HG02884 (cell line): ENCODE measurements at regions not wholly inside any gene's neighbourhood (a gene's known extent, or its start where the extent isn't known, plus 50 kb on each side); places are given as distances from the start of the nearest gene placed in this dataset.
A peak's percentile ranks its signal among the peaks of the same experiment; 100 is the strongest.
"Not testable (repeated sequence)": the region's sequence is repeated elsewhere in the genome, so short reads cannot be mapped to it uniquely, and the experiment has no call there.

Source experiments
- ATAC-seq: cut with Tn5 transposase; IDR thresholded peaks from one replicate; pipeline ENCODE4 v1.9.1; 2021; ENCODE audit warnings: mild to moderate bottlenecking, moderate library complexity; ENCODE audit not compliant: unreplicated experiment

DNA sequence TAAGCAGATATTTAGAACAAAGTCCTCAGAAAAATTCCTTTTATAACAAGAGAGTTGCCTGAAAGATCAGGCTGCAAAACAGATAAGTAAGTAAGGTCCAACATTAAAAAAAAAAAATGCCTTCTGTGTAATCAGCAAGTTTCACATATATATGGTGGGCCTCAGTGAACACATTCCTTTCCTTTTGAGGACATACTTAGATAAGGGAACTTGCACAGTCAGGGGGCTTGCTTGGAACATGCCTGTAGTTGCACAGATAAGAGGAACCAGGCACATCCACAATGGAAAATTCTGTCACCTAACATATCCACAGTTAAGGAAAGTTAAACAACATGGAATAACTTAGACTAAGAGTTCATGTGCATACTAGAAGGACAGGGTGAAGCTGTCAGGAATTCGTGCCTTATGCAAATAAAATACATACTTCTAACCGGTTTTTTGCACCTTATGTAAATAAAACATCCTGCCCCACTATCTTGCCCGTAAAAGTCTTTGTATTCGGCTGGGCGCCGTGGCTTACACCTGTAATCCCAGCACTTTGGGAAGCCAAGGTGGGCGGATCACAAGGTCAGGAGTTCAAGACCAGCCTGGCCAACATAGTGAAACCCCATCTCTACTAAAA, 257.3 kb downstream of the ZNF33B start:
- no peak for ATAC-seq

DNA sequence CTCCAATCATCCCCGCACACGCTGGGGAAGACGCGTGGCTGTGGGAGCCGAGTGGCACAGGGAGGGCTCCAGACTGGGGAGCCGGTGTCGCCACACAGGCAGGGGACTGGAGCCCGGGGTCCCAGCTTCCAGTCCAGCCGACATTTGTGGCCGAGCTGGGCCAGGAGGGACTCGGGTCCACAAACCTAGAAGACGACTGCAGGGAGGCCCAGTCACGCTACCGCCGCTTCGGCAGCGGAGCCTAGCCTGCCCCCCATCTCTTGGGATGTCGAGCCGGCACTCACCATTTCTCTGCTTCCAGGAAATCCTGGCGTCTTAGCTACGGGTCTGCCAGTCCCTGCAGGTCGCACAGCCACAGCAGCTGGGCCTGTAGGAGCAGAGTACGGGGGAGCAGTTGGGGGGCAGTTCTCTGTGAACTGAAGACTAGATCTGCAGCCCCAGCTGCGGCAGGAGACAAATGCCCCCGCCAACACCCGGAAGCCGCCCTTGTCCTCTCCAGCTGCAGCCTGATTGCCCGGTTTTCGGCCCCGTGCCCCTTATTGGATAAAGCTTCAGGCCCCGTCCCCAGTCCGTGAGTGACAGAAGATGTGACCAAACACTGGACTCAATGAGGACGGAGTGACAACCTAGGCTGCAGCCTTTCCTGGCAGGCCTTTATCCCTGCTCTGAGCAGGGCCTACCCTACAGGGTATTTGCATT, 270.7 kb downstream of the ZNF33B start:
- ATAC-seq, result peak; percentile 94

DNA sequence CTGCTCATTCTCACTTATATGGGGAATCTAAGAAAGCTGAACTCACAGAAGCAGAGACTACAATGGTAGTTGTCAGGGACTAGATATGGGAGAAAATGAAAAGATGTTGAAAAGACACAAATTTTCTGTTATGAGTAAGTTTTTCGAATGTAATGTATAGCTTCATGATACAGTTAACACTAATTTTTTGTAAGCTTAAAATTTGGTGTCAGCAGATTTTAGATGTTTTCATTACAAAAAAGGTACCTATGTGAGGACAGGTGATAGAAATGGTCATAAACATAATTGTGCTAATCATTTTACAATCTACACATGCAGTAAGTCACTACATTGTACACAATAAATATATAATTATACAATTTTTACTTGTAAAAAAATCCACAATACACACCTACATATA, 286.6 kb downstream of the ZNF33B start:
- ATAC-seq, result no peak

DNA sequence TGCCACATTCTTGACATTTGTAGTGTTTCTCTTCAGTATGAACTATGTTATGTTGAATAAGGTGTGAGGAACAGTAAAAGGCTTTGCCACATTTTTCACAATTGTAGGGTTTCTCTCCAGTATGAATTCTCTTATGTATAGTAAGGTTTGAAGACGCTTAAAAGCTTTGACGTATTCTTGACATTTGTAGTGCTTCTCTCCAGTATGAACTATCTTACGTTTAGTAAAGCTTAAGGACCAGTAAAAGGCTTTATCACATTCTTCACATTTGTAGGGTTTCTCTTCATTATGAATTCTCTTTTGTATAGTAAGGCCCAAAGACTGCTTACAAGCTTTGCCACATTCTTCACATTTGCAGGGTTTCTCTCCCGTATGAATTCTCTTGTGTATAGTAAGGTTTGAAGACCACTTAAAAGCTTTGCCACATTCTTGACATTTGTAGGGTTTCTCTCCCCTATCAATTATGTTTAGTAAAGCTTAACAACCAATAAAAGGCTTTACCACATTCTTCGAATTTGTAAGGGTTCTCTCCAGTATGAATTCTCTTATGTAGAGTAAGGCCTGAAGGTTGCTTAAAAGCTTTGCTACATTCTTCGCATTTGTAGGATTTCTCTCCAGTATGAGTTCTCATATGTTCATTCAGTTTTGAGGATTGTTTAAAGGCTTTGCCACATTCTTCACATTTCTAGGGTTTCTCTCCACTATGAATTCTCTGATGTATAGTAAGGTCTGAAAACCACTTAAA, 301.6 kb downstream of the ZNF33B start:
- ATAC-seq, result not testable (repeated sequence)

DNA sequence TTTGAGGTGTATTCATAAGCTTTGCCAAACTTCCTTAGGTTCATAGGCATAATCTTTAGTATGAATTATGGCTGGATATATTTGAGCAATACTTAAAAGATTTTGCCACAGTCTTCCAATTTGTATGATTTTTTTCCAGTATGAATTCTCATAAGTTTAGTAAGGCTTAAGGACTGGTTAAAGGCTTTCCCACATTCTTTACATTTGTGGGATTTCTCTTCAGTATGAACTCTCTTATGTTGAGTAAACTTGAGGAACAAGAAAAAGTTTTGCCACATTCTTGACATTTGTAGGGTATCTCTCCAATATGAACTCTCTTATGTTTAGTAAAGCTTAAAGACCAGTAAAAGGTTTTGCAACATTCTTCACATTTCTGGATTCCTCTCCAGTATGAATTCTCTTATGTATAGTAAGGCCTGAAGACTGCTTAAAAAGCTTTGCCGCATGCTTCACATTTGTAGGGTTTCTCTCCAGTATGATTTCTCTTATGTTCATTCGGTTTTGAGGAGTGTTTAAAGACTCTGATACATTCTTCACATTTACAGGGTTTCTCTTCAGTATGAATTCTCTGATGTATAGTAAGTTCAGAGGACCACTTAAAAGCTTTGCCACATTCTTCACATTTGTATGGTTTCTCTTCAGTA, 302.6 kb downstream of the ZNF33B start:
- ATAC-seq, result not testable (repeated sequence)

DNA sequence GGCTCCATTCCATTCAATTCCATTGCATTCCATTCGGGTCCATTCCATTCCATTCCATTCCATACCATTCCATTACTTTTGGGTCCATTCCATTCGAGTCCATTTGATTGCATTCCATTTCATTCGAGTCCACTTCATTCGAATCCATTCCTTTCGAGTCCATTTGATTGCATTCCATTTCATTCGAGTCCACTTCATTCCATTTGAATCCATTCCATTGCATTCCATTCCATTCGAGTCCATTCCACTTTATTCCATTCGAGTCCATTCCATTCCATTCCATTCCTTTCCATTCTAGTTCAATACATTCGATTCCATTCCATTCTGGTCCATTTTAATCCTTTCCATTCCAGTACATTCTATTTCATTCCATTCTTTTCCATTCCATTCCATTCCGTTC, 334.0 kb downstream of the ZNF33B start:
- no peak for ATAC-seq

DNA sequence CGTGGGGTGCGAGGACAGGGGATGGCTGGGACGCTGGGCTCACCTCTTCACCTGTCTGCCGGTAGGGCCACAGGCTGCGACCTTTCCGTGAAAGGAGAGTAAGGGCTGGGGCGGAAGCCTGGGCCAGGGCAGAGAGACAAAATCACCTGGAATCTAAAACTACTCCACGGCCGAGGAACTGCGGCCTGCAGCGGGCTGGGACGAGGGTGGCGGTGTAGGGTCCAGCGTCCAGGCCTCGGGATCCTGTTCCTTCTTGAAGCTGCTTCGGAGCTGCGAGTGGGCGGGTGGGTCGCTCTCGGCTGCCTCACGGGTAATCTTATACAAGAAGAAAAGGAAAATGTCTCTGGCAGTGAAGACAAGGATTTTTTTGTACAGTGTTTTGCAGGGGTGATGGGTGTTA, 356.5 kb downstream of the ZNF33B start:
- not testable (repeated sequence) for ATAC-seq

DNA sequence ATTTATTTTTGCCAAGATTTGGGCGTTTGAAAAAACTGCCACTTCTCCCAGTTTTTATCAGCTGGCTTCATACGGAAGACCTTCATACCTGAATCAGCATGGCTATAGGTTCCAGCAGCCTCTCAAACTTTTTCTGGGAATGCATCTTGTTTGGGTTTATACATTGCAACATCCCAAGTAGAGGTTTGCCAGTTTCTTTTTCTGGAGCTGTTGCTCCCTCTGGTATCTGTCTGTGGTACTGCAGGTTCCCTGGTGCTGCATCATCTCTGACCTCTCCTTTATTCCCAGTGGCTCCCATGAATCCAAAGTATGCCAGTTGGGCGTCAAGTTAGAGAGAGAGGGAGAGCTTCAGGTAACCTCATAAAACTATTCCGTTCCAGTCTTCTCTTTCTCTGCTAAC, 368.6 kb downstream of the ZNF33B start:
- not testable (repeated sequence) for ATAC-seq

DNA sequence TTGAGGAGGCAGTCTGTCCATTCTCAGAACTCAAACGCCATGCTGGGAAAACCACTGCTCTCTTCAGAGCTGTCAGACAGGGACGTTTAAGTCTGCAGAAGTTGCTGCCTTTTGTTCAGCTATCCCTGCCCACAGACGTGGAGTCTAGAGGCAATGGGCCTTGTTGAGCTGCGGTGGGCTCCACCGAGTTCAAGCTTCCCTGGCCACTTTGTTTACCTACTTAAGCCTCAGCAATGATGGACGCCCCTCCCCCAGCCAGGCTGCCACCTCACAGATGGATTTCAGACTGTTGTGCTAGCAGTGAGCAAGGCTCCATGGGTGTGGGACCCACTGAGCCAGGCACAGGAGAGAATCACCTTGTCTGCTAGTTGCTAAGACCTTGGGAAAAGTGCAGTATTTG, 375.1 kb downstream of the ZNF33B start:
- not testable (repeated sequence) for ATAC-seq

DNA sequence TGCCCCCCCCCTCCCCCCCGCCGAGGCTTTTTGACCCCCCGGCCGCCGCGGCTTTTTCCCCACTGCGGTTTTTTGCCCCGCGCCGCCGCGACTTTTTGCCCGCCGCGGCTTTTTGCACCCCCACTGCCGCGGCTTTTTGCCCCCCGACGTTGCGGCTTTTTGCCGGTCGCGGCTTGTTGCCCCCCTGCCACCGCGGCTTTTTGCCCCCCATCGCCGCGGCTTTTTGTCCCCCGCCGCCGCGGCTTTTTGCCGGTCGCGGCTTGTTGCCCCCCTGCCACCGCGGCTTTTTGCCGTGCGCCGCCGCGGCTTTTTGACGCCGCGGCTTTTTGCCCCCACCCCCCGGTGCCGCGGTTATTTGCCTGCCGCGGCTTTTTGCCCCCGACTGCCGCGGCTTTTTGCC, 395.4 kb downstream of the ZNF33B start:
- ATAC-seq, result not testable (repeated sequence)

DNA sequence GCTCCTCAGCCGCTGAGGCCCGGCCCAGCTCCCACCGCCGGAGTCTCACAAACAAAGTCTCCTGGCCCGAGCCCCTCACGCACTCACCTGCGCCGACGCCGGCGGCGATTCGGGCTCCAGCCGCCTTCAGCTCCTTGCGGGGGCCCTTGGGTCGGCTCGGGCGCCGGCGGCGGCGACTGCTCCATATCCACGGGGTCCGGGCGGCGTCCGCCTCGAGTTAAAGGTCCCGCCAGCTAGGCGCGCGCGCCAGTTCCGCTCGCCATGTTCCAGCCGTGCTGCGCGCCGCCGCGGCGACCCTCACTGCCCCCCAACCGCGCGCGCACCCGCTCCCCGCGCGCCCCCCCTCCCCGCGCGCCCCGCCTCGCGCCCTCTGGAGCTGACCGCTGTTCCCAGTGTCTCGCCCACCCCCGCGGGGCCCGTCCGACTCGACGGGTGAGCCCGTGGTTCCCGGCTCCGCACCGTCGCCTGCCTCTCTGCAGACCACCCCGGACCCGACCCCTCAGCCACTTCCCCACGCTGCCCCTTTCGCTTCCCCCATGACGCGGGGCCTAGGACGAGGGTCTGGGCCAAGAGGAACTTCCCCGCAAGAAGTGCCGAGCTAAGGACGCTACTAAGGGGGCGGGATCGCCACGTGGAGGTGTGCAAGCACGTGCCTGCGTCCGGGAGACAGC, 396.1 kb downstream of the ZNF33B start:
- ATAC-seq, result no peak

DNA sequence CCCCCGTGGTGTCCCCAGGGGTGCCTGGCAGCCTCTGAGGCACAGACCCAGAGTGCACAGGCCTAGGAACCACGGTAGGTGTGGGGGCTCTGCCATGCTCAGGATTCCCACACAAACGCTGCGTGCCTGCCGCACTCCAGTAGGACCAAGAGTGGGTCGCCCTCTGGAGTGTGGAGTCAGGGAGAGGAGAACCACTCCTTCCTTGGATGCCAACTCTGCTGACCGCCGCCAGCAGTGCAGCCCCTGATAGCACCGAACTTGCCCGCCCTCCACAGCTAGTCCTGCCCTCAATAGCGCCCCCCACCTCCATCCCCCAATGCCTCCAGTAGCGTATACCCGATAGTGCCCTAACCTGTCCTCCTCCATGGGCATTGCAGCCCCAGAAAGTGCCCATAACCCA, 402.0 kb downstream of the ZNF33B start:
- not testable (repeated sequence) for ATAC-seq

DNA sequence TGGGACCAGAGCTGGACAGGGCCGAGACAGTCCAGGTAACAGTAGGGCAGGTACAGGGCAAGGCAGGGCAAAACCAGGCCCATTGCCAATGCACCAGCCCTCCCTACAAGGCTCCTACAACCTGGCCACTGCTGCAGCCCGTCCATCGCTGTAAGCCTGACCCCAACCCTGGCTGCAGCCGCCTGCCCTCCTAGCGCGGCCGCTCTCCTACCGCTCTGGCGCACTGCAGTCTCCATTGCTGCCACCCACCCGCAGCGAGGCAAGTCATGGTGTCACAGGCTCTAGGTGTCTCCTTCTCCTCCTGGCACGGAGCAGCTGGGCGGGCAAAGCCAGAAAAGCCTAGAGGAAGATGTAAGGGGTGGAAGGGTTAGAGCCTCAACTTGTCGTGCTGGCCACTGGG, 402.6 kb downstream of the ZNF33B start:
- ATAC-seq, result not testable (repeated sequence)

DNA sequence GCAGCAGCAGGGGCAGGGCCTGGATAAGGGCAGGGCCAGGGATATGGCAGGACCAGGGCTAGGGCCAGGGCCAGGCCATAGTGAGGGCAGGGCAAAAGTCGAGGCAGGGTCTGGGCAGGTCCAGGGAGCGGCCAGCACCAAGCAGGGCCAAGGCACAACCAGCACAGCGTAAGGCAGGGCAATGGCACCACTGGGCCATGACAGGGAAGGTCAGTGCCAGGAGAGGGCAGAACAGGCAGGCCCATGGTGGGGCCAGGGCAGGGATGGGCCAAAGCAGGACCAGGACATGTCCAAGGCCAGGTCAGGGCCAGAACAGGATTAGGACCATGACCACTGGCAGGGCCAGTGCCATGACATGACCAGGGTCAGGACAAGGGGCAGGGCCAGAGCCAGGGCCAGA, 403.1 kb downstream of the ZNF33B start:
- ATAC-seq, result not testable (repeated sequence)

DNA sequence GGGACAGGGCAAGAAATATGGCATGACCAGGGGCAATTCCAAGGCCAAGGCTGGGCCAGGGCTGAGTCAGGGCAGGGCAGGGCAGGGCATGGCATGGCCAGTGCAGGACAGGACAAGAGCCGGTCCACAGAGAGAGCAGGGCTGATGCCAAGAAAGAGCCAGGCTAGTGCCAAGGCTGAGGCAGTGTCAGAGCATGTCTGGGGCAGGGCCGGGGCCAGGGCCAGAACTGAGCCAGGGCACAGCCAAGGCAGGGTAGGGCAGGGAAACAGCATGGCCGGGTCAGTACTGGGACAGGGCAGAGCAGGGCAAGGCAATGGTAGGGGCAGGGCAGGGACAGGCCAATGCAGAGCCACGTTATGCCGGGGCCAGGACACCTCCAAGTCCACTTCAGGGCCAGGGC, 403.9 kb downstream of the ZNF33B start:
- not testable (repeated sequence) for ATAC-seq

DNA sequence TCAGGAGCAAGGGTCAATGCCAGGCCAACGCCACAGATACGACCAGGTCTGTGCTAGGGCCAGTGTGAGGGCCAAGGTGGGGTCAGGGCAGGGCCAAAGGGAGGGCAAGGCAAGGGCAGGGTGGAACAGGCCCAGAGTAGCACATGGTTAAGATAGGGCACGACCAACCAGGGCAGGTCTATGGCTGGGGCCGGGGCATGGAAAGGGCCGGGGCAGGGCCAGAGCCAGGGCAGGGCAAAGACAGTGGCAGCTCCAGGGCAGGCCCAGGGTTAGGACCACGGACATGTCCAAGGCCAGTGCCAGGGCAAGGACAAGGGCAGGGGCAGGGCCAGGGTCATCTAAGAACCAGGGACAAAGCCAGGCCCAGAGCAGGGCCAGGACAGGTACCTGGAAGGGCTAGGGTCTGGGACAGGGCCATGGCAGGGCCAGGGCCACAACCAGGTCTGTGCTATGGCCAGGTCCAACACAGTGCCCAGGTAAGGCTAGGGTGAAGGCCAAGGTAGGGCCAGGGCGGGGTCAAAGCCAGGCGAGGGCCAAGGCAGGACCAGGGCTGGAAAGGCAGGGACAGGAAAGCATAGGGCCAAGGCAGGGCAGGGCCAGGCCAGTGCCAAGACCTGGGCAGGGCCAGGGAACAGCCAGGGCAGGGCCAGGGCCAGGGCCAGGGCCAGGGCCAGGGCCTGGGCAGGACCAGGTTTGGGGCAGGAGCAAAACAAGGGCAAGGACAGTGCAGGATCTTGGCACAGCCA, 404.7 kb downstream of the ZNF33B start:
- ATAC-seq, result not testable (repeated sequence)

DNA sequence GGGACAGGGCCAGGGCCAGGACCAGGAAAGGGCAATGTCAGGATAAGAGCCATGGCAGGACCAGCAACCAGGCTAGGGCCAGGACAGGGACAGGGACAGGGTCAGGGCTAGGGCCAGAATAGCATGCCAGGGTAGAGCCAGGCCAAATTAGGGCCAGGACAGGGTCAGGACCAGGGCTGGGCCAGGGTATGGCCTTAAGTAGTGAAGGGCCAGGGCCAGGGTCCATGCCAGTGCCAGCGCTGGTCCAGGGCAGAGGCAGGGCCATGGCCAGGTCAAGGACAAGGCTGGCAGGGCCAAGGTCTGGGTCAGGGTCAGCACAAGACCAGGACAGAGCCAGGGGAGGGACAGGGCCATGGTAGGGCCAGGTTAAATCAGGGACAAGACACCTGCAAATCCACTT, 405.4 kb downstream of the ZNF33B start:
- ATAC-seq, result not testable (repeated sequence)

DNA sequence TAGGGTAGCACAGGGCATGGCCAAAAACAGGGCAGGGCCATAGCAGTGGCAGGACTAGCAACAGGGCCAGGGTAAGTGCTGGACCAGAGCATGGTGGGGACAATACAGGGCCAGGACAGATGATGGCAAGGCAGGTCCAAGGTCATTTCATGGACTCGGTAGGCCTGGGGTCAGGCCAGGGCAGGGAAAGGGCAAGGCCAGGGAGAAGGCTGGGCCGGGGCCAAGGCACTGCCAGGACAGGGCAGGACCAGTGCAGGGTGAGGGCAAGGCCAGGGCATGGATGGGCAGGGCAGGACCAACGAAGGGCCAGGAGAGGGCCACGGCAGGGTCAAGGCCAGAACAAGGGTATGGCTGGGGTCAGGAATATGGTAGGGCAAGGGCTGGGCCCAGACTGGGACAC, 407.6 kb downstream of the ZNF33B start:
- not testable (repeated sequence) for ATAC-seq

DNA sequence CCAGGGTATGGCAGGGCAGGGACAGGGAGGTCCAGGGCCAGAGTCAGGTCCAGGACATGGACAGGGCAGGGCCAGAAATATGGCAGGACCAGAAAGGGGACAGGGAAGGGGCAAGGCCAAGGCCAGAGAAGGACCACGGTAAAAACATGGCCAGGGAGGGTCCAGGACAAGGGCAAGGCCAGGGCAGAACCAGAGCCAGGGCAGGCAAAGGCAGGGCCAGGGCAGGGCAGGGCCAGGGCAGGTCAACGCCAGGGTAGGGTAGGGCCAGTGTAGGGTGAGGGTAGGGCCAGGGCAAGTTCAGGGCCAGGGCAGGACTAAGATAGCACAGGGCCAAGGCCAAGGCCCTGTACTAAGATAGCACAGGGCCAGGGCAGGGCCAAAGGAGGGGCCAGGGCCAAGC, 408.3 kb downstream of the ZNF33B start:
- ATAC-seq, result not testable (repeated sequence)

DNA sequence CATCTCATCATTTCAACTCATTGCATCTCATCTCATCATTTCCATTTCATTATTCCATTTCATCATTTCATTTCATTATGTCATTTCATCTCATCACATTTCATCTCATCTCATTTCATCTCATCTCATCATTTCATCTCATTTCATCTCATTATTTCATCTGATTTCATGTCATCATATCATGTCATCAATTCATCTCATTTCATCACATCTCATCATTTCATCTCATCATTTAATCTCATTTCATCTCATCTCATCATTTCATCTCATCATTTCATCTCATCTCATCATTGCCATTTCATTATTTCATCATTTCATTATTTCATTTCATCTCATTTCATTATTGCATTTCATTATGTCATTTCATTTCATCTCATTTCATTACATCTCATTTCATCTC, 410.5 kb downstream of the ZNF33B start:
- ATAC-seq, result not testable (repeated sequence)
